K562 (cell line): ENCODE measurements at regions not wholly inside any gene's neighbourhood (a gene's known extent, or its start where the extent isn't known, plus 50 kb on each side); places are given as distances from the start of the nearest gene placed in this dataset.

Experiments
- ATAC-seq: fragments of 200-7000 bp; cut with Tn5 transposase; 3 replicates; pipeline ENCODE4 v1.9.1; 2020; ENCODE audit warnings: moderate library complexity
- BruUV-seq: library from RNA; stranded (reverse); fragments of 400-500 nt; replicated peaks from 2 replicates; lab custom pipeline; 2021; lab: Mats Ljungman, UMichigan
- CTCF ChIA-PET: fragments of 300-600 bp; formaldehyde crosslinking; extraction: SDS; loops from one replicate; lab custom pipeline; 2021; ENCODE audit warnings: low intra/inter-chr PET ratio; lab: Yijun Ruan, JAX
- POLR2A ChIA-PET: fragments of 300-600, 350-650 bp; sonication (Branson Sonifier 250); formaldehyde crosslinking; extraction: SDS; loops from one replicate; lab custom pipeline; 2021; ENCODE audit warnings: antibody characterized with exemption, inconsistent platforms; lab: Yijun Ruan, JAX
- DNase-seq, 4 experiments: peaks; one replicate each; pipeline versions ENCODE4 v3.0.0 to v3.0.0-alpha.2; 2011 to 2018; ENCODE audit warnings: low spot score in 3 of 4, mixed read lengths in 3 of 4; ENCODE audit errors: extremely low read depth in 1 of 4
- FAIRE-seq: peaks from 2 replicates; lab custom pipeline; 2011; peaks lifted over from hg19 to GRCh38; lab: Jason Lieb, UNC
- H2AFZ ChIP-seq: 2 replicates; pipeline ENCODE4 v1.6.0; 2011; ENCODE audit warnings: low read depth, low read length, control low read depth, inconsistent platforms
- H3K27ac ChIP-seq: fragments of 200-600 bp; 3 replicates; pipeline ENCODE4 v1.8.0; 2011; ENCODE audit warnings: low read depth, mild to moderate bottlenecking, control low read depth, inconsistent platforms, low read length, moderate library complexity, mixed read lengths; ENCODE audit errors: extremely low read depth
- H3K27me3 ChIP-seq, 2 experiments: fragments of 300-600 bp in 1 of 2; 2 replicates in 1 of 2; 3 replicates in 1 of 2; pipeline versions ENCODE4 v1.6.0 to v1.8.0; 2011; ENCODE audit warnings: inconsistent platforms in 2 of 2, low read length in 2 of 2, mild to moderate bottlenecking in 1 of 2, mixed read lengths in 1 of 2, moderate library complexity in 1 of 2; ENCODE audit not compliant: control insufficient read depth in 2 of 2, insufficient read depth in 2 of 2
- H3K36me3 ChIP-seq: fragments of 300-600 bp; 3 replicates; pipeline ENCODE4 v1.8.0; 2011; ENCODE audit warnings: mild to moderate bottlenecking, low read length, inconsistent platforms; ENCODE audit not compliant: control insufficient read depth, insufficient read depth
- H3K4me1 ChIP-seq, 2 experiments: fragments of 200-600 bp in 1 of 2; replicated peaks in 1 of 2; 2 replicates in 1 of 2; 3 replicates in 1 of 2; pipeline versions ENCODE4 v1.5.1 to v1.8.0; 2011; ENCODE audit warnings: inconsistent platforms in 2 of 2, low read length in 2 of 2, mild to moderate bottlenecking in 1 of 2, mixed read lengths in 1 of 2, moderate library complexity in 1 of 2; ENCODE audit not compliant: control insufficient read depth in 2 of 2, insufficient read depth in 2 of 2
- H3K4me2 ChIP-seq: 2 replicates; pipeline ENCODE4 v1.6.1; 2011; ENCODE audit warnings: low read length, control low read depth, inconsistent platforms, mixed read lengths; ENCODE audit not compliant: insufficient read depth
- H3K4me3 ChIP-seq: fragments of 200-600 bp; sonication (generic), shearing (Covaris generic); 2 replicates; pipeline ENCODE4 v1.5.1; 2016; ENCODE audit warnings: control low read depth, inconsistent platforms
- H3K79me2 ChIP-seq: fragments of 200-600 bp; 3 replicates; pipeline ENCODE4 v1.8.0; 2011; ENCODE audit warnings: low read length, inconsistent platforms; ENCODE audit not compliant: control insufficient read depth, insufficient read depth
- H3K9ac ChIP-seq, 2 experiments: 2 replicates each; pipeline versions ENCODE4 v1.6.0 to v1.6.1; 2011; ENCODE audit warnings: low read depth in 2 of 2, low read length in 2 of 2, control low read depth in 1 of 2, inconsistent platforms in 1 of 2, mild to moderate bottlenecking in 1 of 2, mixed read lengths in 1 of 2; ENCODE audit not compliant: insufficient read depth in 1 of 2
- H3K9me1 ChIP-seq: one replicate; pipeline ENCODE4 v1.6.0; 2011; ENCODE audit warnings: inconsistent platforms, mild to moderate bottlenecking, low read length, moderate library complexity; ENCODE audit not compliant: control insufficient read depth, insufficient read depth
- H3K9me3 ChIP-seq: replicated peaks from 2 replicates; pipeline ENCODE4 v1.5.1; 2011; ENCODE audit warnings: low read depth, low read length, inconsistent platforms; ENCODE audit not compliant: control insufficient read depth, insufficient read depth
- H4K20me1 ChIP-seq: replicated peaks from 2 replicates; pipeline ENCODE4 v1.6.1; 2011; ENCODE audit warnings: low read length, inconsistent platforms, mixed read lengths; ENCODE audit not compliant: control insufficient read depth, insufficient read depth
- ATF1 ChIP-seq, 2 experiments: fragments of 450-650 bp in 1 of 2; IDR thresholded peaks; 2 replicates each; pipeline ENCODE4 v1.6.1; 2016; ENCODE audit warnings: missing compliant biosample characterization in 1 of 2, missing genetic modification characterization in 1 of 2
- BCOR ChIP-seq: fragments of 450-650 bp; IDR thresholded peaks from 2 replicates; pipeline ENCODE4 v1.6.1; 2016
- HSF4 ChIP-seq: fragments of 250-450 bp; sonication (Bioruptor Pico); IDR thresholded peaks from 2 replicates; pipeline ENCODE4 v2.1.2; 2022; ENCODE audit warnings: mild to moderate bottlenecking, moderate library complexity, borderline replicate concordance
- NFIC ChIP-seq: fragments of 450-650 bp; IDR thresholded peaks from 2 replicates; pipeline ENCODE4 v1.6.1; 2017; ENCODE audit warnings: mild to moderate bottlenecking, inconsistent platforms
- RBM17 ChIP-seq: fragments of 200-400 bp; formaldehyde crosslinking; IDR thresholded peaks from 2 replicates; pipeline ENCODE4 v1.6.1; 2017; ENCODE audit warnings: low read depth, mild to moderate bottlenecking, low read length, borderline replicate concordance
- SIX5 ChIP-seq, 2 experiments: IDR thresholded peaks; 2 replicates each; pipeline ENCODE4 v1.6.1; 2011; ENCODE audit warnings: low read length in 2 of 2, borderline replicate concordance in 1 of 2, low read depth in 1 of 2, mild to moderate bottlenecking in 1 of 2, moderate library complexity in 1 of 2; ENCODE audit not compliant: insufficient read depth in 1 of 2
- ZNF586 ChIP-seq: fragments of 450-650 bp; formaldehyde crosslinking; conservative IDR thresholded peaks from 2 replicates; pipeline ENCODE4 v1.4.0; 2020; ENCODE audit warnings: mild to moderate bottlenecking, moderate library complexity
- WGBS: fragments of 100-300 bp; shearing (Covaris generic); methylation state at CpG from one replicate; pipeline ENCODE4 v1.1.6; 2016; ENCODE audit warnings: low coverage, mixed read lengths; ENCODE audit not compliant: insufficient coverage; ENCODE audit errors: missing lambda C conversion rate; 5-methylcytosine and 5-hydroxymethylcytosine counted together
- in situ Hi-C: fragments of 300-500 bp; cut with MboI; formaldehyde crosslinking; loops from 4 replicates; pipeline ENCODE4 v1.15.0; 2018; ENCODE audit warnings: inconsistent platforms, mixed read lengths
- intact Hi-C: fragments of 100-400 bp; cut with micrococcal nuclease; formaldehyde crosslinking; loops from 2 replicates; pipeline ENCODE4 v1.14.2; 2022
- TF ChIP-seq, protein P1 (sequence below): fragments of 450-650 bp; IDR thresholded peaks from 2 replicates; pipeline ENCODE4 v1.6.1; 2016; ENCODE audit warnings: missing biosample characterization, missing genetic modification characterization
- TF ChIP-seq, protein P2 (sequence below): fragments of 450-650 bp; formaldehyde crosslinking; IDR thresholded peaks from 2 replicates; pipeline ENCODE4 v1.4.0; 2020; ENCODE audit warnings: mild to moderate bottlenecking, moderate library complexity
- TF ChIP-seq, protein P3 (sequence below): fragments of 200-600 bp; sonication (generic); IDR thresholded peaks from one replicate; pipeline ENCODE4 v1.6.1; 2012; ENCODE audit warnings: mild to moderate bottlenecking, low read depth, low read length, inconsistent platforms

DNA sequence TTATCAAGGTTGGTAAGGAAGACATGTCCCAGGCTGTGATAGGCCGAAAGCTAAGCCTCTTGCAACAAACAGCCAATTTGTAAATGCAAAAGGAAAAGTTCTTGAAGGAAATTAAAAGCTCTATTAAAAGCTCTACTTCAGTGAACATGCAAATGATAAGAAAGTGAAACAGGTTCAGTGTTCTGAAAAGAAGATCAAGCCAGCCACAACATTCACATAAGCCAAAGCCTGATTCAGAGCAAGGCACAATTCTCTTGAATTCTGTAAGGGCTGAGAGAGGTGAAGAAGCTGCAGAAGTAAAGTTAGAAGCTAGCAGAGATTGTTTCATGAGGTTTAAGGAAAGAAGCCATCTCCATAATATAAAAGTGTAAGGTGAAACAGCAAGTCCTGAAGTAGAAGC is 1259.5 kb upstream of the PIK3C3 start:
- Histone ChIP-seq H3K4me1 (no peaks in the 10 kb centered on the region), H3K27me3 (no peaks in the 10 kb centered on the region), H3K9me3 (no peaks in the 10 kb centered on the region; the same call in 1 of the 2 replicates), H3K4me3 (no peak overlapping the region), H3K36me3 (no peaks in the 10 kb centered on the region), H3K79me2 (no peaks in the 10 kb centered on the region), H3K4me2 (no peak overlapping the region), H4K20me1 (no peaks in the 10 kb centered on the region), H3K27ac (no peak overlapping the region), H3K9me1 (no peaks in the 10 kb centered on the region), H2AFZ (no peak overlapping the region), H3K9ac (no peak overlapping the region)
- in situ Hi-C loops (no loop called here), intact Hi-C loops (no loop called here)
- no TSS peak for BruUV-seq
- DNase-seq (no peak), ATAC-seq (no peak), FAIRE-seq (no peak)
- POLR2A ChIA-PET = no interaction called here
- CTCF ChIA-PET = no interaction called here
- WGBS = 0% methylated on average over 1 of the region's 1 CpG
- TF ChIP-seq SIX5 (IDR thresholded peaks at IDR 0.05; ENCODE audit: borderline replicate concordance in 1 of 2, insufficient read depth in 1 of 2, low read depth in 1 of 2, low read length in 2 of 2) = no peak
- TF ChIP-seq ATF1 (CRISPR knock-in tag; IDR thresholded peaks at IDR 0.05) = no peak
- TF ChIP-seq ATF1 (tag; IDR thresholded peaks at IDR 0.05) = no peak
- TF ChIP-seq HSF4 = no peak
- TF ChIP-seq, protein P1, sequence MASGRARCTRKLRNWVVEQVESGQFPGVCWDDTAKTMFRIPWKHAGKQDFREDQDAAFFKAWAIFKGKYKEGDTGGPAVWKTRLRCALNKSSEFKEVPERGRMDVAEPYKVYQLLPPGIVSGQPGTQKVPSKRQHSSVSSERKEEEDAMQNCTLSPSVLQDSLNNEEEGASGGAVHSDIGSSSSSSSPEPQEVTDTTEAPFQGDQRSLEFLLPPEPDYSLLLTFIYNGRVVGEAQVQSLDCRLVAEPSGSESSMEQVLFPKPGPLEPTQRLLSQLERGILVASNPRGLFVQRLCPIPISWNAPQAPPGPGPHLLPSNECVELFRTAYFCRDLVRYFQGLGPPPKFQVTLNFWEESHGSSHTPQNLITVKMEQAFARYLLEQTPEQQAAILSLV (tag) = no peak
- no peak for TF ChIP-seq ZNF586 (CRISPR knock-in tag)
- TF ChIP-seq, protein P2, sequence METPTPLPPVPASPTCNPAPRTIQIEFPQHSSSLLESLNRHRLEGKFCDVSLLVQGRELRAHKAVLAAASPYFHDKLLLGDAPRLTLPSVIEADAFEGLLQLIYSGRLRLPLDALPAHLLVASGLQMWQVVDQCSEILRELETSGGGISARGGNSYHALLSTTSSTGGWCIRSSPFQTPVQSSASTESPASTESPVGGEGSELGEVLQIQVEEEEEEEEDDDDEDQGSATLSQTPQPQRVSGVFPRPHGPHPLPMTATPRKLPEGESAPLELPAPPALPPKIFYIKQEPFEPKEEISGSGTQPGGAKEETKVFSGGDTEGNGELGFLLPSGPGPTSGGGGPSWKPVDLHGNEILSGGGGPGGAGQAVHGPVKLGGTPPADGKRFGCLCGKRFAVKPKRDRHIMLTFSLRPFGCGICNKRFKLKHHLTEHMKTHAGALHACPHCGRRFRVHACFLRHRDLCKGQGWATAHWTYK (CRISPR knock-in tag) = no peak
- TF ChIP-seq NFIC = no peak
- TF ChIP-seq RBM17 = no peak
- TF ChIP-seq, protein P3, sequence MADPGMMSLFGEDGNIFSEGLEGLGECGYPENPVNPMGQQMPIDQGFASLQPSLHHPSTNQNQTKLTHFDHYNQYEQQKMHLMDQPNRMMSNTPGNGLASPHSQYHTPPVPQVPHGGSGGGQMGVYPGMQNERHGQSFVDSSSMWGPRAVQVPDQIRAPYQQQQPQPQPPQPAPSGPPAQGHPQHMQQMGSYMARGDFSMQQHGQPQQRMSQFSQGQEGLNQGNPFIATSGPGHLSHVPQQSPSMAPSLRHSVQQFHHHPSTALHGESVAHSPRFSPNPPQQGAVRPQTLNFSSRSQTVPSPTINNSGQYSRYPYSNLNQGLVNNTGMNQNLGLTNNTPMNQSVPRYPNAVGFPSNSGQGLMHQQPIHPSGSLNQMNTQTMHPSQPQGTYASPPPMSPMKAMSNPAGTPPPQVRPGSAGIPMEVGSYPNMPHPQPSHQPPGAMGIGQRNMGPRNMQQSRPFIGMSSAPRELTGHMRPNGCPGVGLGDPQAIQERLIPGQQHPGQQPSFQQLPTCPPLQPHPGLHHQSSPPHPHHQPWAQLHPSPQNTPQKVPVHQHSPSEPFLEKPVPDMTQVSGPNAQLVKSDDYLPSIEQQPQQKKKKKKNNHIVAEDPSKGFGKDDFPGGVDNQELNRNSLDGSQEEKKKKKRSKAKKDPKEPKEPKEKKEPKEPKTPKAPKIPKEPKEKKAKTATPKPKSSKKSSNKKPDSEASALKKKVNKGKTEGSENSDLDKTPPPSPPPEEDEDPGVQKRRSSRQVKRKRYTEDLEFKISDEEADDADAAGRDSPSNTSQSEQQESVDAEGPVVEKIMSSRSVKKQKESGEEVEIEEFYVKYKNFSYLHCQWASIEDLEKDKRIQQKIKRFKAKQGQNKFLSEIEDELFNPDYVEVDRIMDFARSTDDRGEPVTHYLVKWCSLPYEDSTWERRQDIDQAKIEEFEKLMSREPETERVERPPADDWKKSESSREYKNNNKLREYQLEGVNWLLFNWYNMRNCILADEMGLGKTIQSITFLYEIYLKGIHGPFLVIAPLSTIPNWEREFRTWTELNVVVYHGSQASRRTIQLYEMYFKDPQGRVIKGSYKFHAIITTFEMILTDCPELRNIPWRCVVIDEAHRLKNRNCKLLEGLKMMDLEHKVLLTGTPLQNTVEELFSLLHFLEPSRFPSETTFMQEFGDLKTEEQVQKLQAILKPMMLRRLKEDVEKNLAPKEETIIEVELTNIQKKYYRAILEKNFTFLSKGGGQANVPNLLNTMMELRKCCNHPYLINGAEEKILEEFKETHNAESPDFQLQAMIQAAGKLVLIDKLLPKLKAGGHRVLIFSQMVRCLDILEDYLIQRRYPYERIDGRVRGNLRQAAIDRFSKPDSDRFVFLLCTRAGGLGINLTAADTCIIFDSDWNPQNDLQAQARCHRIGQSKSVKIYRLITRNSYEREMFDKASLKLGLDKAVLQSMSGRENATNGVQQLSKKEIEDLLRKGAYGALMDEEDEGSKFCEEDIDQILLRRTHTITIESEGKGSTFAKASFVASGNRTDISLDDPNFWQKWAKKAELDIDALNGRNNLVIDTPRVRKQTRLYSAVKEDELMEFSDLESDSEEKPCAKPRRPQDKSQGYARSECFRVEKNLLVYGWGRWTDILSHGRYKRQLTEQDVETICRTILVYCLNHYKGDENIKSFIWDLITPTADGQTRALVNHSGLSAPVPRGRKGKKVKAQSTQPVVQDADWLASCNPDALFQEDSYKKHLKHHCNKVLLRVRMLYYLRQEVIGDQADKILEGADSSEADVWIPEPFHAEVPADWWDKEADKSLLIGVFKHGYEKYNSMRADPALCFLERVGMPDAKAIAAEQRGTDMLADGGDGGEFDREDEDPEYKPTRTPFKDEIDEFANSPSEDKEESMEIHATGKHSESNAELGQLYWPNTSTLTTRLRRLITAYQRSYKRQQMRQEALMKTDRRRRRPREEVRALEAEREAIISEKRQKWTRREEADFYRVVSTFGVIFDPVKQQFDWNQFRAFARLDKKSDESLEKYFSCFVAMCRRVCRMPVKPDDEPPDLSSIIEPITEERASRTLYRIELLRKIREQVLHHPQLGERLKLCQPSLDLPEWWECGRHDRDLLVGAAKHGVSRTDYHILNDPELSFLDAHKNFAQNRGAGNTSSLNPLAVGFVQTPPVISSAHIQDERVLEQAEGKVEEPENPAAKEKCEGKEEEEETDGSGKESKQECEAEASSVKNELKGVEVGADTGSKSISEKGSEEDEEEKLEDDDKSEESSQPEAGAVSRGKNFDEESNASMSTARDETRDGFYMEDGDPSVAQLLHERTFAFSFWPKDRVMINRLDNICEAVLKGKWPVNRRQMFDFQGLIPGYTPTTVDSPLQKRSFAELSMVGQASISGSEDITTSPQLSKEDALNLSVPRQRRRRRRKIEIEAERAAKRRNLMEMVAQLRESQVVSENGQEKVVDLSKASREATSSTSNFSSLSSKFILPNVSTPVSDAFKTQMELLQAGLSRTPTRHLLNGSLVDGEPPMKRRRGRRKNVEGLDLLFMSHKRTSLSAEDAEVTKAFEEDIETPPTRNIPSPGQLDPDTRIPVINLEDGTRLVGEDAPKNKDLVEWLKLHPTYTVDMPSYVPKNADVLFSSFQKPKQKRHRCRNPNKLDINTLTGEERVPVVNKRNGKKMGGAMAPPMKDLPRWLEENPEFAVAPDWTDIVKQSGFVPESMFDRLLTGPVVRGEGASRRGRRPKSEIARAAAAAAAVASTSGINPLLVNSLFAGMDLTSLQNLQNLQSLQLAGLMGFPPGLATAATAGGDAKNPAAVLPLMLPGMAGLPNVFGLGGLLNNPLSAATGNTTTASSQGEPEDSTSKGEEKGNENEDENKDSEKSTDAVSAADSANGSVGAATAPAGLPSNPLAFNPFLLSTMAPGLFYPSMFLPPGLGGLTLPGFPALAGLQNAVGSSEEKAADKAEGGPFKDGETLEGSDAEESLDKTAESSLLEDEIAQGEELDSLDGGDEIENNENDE = no peak
- TF ChIP-seq BCOR = no peak
